ENCODE measurements at regions not wholly inside any gene's neighbourhood (a gene's known extent, or its start where the extent isn't known, plus 50 kb on each side); places are given as distances from the start of the nearest gene placed in this dataset.

DNA sequence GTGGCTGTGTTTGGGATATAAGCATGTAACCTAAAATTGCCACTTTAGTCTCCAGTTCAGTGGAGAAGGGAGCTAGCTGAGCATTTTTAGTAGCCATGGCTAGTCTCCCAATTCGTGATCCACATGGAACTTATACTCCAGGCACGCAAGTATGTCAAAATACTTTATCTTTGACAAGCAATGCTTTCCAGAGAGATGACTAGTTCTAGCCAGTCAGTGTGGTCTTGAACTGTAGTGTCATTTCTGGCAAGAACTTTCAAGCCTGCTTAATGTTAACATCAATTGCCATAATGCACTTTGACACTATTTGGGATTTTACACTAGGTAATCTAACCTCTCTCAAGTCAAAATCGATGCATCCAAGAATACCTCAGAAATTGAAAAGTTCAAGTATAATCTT, 660.0 kb downstream of the PTPRC start:
- DNase-seq, result no peak

DNA sequence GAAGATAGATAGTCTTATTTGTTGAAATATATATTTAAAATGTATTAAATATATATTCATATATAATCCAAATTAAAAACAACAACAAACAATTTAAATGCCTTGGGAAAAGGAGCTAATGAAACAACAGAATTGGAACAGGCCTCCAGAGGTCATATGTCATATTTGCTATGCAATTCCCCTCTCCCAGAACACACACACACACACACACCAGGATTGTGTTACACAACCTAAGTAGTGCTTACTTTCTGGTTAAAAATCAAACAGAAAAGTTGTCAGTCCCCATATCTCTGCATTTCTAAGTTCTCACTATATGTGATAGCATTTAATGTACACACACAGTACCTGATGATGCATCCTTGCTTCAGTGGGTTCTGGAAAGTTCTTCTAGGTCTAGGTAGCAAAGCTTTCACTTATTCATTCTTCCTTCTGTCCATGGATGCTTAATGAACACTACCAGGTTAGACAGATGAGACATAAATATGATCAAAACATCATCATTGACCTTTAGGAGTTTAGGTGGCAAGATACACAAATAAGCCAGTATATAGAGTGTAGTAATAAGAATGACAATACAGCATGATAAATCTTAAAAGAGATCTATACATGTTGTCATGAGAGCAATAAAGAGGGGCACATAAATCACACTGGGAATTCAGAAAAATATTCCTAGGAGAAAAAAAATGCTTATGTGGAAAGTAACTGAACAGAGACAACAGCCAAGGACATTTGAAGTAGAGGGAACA, 662.8 kb downstream of the PTPRC start:
- no peak for DNase-seq

DNA sequence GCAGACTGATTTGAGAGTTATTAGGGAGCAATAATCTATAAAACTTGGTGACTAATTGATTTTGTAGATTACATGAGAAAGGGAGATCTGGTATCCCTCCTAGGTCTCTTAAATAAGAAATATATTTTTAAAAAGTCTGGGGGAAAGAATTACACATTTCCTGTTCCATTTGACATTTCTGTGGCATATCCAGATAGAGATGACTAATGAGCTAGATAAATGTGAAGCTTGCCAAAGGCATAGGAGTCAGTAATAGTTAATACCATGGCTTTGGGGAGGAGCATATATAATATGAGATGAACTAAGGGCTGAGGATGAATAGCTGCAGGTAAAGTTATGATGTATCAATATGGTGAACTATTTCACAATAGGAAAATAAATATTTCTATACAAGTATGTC, 663.7 kb downstream of the PTPRC start:
- DNase-seq, result no peak

DNA sequence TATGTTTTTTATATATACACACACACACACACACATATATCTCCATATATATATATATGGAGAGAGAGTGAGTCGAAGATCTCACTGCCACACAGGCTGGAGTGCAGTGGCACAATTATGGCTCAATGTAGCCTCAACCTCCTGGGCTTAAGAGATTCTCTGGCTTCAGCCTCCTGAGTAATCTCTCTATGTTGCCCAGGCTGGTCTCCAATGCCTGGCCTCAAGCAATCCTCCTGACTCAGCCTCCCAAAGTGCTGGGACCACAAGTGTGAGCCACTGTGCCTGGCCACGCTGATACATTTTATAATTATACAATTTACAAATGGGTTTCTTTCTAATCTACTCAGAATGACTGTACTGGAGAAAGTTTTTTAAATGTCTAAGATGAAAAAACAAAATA, 664.2 kb downstream of the PTPRC start:
- no peak for DNase-seq

DNA sequence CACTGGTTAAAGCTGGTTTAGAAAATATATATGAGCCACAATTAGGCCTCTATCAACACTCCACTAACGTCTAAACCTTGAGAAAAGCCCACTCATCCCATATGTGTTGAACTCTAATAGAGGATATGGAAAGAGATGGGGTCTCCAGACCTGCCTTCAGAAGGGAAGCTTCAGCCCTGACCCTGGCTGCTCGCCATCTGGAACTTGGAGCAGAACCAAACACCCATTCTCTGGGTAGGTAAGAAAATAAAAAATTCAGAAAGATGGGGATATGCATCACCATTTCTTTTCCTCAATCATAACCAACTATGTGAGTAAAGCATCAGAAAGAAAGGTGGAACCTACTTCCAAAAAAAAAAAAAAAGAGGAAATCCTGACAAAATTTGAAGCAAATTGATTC, 666.2 kb downstream of the PTPRC start:
- DNase-seq, result no peak

DNA sequence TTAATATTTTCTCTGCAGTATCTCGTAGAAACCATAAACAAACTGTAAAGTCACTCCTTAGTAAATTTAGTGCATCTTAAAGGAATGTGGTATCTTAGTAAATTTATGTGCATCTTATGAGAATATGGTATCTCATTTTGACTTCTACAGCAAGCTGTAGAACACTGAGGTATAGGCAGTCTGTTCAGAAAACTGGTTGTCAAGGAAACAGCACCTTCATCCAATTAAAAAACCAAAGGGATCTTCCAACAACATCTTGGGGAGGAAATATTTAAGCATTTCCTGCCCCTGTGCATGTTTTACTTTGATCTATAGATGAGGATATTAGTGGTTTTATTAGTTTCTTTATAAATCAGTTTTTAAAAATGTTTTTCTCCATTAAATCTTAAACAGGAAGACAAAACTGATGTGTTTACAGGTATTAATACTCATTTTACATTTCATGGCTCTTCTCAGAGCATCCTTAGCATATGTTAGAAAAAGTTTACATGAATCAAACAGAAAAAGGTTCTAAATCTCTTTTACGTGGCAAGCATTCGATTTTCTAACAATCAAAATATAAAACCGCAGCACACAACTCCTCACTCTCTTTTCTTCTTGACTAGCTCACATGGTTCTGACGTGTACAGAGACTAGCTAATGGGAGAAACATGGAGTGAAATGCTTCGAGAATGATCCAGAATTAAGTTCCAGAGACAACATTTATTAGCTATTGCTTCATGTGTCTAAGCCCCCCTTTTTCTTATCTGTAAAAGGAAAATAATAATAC, 668.8 kb downstream of the PTPRC start:
- no peak for DNase-seq

DNA sequence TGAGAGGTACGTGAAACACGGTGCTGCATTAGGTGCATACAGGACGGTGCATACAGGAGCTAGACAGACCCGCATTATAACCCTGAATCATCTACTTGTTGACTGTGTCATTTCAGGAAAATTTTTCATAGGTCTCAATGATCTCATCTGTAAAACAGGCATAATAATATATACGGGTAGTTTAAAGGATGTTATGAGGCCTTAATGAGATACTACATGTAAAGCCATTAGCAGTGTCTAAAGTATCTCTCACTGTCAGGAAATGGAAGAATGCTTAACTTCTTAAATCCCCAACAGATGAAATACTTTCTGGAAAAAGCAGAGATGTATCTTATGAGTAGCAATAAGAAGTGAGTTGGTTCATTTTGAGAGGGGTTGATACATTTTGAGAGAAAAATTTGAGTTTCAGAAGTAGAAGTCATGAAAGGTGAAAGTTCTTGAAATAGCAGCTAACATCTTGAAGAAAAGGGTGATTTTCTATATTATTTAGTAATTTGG, 669.6 kb downstream of the PTPRC start:
- DNase-seq, result no peak

DNA sequence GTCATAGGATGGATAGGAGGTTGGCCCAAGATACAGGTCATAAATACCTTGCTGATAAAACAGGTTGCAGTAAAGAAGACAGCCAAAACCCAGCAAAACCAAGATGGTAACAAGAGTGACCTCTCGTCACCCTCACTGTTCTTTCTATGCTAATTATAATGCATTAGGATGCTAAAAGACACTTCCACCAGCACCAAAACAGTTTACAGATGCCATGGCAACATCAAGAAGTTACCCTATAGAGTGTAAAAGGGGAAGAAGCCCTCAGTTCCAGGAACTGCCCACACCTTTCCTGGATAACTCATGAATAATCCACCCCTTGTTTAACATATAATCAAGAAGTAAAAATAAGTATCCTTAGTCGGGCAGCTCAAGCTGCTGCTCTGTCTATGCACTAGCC, 671.9 kb downstream of the PTPRC start:
- no peak for DNase-seq

DNA sequence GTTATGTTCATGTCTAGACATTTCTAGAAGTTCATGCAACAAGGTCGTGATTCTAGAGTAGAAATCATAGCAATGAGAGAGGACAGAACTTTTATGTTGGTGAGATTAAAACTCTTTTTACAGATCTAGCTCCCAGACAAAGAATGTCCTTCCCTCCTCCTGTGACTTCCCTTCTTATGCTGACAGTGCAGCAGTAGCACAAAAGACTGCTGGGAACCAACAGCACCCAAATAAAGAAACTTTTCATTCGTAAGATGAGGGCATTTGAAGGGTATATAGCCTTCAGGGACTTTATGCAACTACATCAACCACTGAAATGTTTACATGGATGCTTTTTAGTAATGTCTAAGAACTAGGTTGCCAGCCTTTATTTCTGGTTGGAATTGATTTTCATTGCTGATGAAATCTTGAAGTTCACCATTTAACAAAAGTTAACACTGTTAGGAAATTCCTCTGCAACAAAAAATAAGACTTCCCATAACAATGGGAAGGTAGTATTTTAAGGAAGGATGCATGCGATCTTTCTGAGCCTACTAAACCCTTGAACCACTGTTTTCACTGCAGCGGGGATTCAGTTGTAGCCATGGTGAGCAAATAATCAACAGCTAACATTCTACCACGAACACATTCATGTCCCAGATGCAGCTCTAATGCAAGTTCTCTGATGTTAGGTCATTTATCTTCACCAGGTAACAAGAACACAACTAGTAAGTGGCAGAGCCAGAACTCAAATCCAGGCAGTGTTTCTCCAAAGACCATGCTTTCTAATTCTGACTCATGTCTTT, 672.8 kb downstream of the PTPRC start:
- no peak for DNase-seq

DNA sequence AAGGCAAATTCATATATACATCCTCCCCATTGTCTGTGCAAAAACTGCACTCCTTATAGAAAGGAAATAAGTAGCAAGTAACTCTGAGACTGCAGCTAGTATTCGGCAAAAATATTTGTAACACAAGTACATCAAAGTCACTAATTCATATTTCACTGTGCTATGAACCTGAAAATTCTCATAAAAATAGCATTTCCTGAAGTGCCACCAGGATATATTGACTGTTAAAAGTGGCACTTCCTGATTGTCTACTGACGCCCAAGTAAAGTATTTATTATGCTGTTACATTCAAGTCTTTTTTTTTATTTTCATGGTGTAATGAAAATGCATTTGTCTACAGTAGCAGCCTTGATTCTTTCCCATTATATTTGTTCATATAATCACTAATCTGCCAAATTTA, 673.8 kb downstream of the PTPRC start:
- DNase-seq, result no peak

DNA sequence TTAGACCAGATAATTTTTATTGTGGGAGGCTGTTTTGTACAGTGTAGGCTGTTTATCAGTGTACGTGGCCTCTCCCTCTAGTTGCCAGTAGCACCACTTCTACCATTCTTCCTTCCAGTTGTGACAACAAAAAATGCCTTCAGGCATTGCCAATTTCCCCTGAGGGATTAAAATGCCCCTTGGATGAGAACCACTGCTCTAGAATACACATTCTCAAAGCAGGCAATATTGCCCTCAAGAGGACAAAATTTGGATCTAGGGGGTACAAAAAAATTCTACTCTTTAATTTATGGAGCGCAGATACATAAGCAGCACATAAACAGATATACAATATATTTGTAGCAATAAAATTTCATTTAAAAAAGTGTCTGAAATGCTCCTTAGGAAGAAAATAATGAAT, 674.6 kb downstream of the PTPRC start:
- peak; percentile 6 for DNase-seq

DNA sequence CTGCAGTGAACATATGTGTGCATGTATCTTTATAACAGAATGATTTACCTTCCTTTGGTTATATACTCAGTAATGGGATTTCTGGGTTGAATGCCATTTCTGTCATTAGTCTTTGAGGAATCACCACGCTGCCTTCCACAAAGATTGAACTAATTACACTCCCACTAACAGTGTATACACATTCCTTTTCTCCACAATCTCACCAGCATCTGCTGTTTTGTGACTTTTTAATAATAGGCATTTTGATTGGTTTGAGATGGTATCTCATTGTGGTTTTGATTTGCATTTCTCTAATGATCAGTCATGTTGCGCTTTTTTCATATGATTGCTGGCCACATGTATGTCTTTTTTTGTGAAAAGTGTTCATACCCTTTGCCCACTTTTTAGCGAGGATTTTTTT, 680.5 kb downstream of the PTPRC start:
- DNase-seq, result no peak

DNA sequence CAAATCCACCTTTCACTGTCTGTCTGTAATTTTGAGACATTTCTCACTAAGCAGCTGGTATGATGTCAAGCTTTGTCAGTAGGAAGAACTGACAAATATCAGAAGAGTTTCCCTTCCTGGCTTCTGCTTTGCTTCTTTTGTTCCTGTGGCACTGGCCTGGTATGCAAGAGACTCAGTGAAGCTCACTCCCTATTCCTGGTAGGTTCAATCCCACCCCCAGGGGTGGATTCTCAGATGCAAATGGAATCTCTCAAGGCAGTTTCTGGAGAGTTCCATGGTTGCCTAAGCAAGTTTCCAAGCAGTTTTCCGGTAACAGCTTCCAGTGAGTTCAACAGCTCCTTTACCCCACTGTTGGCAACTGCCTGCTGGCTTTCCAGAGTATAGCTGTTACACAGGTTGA, 683.4 kb downstream of the PTPRC start:
- no peak for DNase-seq

DNA sequence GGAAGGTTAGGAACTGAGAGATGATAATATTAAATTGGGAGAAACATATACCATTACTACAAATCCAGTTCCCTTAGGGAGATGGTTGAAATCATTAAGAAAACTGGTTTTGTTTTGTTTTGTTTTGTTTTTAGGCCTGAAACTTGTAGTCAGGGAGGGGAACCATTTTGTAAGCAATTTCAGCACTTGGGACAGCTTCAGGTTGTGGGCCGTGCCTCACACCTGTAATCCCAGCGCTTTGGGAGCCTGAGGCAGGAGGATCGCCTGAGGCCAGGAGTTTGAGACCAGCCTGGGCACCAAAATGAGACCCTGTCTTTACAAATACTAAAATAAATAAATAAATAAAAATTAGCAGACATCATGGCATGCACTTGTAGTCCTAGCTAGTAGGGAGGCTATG, 694.3 kb upstream of the NR5A2 start:
- DNase-seq, result no peak

DNA sequence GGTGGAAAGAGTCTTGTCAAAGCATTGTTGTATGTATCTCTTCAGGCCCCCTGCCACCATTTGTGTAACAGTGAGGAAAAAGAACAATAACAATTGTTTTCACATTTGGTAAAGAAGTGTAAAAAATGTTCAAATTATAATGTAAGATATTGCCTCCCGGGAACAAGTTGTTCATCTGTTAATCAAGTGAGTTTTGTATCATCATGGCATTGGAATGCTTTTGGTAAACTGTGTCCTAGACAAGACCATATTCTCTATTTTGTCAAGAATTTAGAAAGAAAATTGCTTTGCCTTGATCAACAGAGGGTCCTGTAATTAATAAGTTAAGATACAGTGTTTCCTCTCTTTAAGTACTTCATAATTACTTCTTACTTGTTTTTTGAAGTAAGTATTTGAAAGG, 692.0 kb upstream of the NR5A2 start:
- DNase-seq, result no peak

DNA sequence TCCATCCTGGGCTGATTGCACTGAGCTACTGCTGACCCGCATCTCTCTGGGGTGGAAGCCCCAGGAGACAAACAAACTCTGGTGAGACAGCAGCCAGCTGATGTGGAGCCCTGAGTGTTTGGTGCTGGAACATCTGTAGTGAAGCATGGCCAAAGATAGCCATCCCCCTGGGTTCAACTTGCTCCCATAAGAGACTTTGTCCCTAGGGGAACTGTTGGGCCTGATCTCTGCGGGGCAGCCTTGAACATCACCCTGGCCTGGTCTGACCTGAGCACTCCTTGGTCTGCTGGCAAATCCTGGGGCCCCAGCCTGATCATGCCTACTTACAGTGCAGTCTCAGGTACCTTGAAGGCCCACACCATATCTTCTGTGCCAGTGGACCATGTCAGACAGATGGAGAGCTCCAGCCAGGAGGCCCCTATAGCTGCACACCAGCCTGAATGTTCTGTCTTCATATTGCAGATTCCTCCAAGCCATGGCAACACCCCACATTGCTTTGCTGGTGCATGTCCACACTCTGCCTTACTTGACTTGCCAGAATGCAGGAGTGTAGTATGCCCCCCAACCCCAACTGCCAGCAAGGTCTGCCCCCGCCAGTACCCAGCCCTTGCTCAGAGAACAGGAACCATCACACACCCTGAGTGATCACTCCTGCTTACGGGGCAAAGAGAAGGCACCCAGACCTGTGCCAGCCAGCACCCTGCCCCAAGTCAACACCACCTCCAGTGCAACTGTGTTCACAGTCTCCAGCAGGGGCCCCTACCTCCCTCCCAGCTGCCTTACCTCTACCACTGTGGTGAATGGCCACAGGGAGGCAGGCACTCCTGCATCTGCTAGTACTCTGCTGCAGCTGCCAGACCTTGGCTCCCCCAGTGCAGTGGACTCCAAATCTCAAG, 690.5 kb upstream of the NR5A2 start:
- no peak for DNase-seq

DNA sequence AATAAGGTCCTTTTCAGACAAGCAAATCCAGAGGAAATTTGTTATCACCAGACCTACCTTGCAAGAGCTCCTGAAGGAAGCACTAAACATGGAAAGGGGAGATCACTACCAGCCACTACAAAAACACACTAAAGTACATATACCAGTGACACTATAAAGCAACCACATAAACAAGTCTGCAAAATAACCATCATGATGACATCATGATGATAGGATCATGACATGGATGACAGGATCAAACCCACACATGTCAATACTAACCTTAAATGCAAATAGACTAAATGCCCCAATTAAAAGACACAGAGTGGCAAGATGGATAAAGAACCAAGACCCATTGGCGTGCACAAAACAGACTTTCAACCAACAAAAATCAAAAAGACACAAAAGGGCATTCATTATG, 688.8 kb upstream of the NR5A2 start:
- DNase-seq, result no peak

DNA sequence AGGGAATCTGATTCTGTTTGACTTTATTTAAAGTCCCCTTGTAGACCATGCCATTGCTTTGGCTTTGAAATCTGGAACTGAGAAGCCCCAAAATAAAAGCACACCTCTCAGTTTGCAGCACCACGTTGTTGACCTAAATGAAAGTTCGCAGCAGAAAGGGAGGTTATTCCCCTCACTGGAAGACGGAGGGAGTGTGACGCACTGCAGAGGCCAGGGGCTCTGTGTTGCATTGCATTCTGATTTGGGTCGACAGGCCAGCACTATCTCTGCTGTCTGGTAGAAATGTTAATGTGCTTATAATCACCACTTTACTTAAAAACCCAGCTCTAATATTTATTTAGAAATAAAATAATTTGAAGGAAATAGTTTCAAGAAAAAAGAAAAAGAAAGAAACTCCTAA, 675.2 kb upstream of the NR5A2 start:
- DNase-seq, result no peak

DNA sequence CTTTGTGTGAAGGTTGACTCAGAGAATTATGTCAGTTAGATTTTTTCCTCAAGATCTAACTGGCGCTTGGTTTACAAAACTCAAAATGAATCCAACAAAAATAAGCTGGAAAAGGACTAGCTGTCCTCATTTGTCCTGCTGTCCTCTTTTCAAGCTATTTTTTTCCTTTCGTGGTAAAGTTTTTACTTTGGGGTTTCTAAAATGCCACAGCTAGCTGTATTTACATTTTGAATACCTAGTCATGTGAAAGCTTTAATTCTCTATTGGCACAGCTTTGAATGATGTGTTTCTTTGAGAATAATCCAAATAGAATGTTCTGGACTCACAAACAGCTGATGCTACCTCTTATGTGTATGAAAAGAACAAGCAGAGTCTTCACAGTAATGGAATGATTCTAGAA, 673.6 kb upstream of the NR5A2 start:
- no peak for DNase-seq

DNA sequence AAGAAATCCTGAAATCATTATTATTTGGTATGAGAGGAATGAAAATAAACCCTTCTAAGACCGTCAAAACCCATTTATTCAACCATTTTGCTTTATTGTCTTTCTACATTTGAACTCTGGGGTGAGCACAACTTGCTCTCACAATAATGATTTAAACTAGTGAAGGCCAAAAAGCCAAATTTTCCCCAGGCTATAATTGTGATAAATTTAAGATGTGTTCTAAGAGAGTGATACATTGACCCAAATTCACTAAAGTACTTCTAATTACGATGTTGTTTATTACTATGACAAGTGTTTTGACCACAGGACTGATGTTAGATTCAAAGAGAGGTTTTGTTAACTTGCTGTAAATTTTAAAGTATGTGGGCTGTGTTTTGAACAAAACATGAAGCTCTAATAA, 670.9 kb upstream of the NR5A2 start:
- DNase-seq, result no peak

DNA sequence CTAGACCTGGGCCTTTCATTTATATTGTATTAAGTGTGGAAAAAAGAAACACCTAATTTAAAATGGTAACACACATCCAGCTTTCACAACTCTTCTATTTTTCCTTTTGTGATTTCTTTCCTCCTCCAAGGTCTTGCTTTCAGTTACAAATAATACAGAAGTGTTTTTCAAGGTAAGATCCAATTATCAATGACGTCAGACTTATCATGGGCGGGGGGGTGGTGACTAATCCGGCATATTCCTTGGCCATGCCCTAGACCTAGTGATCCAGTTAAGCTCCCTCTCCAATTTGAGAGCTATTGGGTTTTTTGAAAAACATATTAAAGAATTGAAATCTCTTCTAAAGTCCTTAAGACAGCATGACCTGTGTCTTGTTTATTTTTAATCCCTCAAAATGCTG, 669.9 kb upstream of the NR5A2 start:
- no peak for DNase-seq

DNA sequence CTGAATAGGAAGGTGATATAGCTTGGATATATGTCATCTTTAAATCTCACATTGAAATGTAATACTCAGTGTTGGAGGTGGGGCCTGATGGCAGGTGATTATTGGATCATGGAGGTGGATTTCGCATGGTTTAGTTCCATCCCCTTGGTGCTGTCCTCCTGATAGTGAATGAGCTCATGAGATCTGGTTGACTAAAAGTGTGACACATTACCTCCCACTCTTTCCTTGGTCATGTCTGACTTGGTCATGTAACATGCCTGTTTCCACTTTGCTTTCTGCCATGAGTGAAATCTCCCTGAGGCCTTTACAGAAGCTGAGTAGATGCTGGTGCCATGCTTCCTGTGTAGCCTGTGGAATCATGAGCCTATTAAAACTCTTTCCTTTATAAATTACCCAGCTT, 664.5 kb upstream of the NR5A2 start:
- DNase-seq, result no peak

DNA sequence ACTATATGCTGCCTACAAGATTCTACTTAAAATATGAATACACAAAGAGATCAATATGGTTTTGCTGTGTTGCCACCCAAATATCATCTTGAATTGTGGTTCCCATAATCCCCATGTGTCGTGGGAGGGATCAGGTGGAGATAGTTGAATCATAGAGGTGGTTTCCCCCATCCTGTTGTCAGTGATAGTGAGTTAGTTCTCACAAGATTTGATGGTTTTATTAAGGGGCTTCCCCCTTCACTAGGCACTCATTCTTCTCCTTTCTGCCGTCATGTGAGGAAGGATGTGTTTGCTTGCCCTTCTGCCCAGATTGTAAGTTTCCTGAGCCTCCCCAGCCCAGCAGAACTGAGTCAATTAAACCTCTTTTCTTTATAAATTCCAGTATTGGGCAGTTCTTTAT, 654.4 kb upstream of the NR5A2 start:
- DNase-seq, result no peak
